GM20000 (cell line): ENCODE measurements at regions not wholly inside any gene's neighbourhood (a gene's known extent, or its start where the extent isn't known, plus 50 kb on each side); places are given as distances from the start of the nearest gene placed in this dataset.
"Not testable (repeated sequence)": the region's sequence is repeated elsewhere in the genome, so short reads cannot be mapped to it uniquely, and the experiment has no call there.

ENCODE experiments used
- DNase-seq: peaks from one replicate; pipeline ENCODE4 v3.0.0; 2012; ENCODE audit warnings: low spot score
- TF ChIP-seq, protein P1 (sequence below): IDR thresholded peaks from 2 replicates; pipeline ENCODE4 v1.5.1; 2012; ENCODE audit warnings: mild to moderate bottlenecking, control low read depth; ENCODE audit errors: extremely low read depth, missing control alignments

- TF ChIP-seq, protein P1, sequence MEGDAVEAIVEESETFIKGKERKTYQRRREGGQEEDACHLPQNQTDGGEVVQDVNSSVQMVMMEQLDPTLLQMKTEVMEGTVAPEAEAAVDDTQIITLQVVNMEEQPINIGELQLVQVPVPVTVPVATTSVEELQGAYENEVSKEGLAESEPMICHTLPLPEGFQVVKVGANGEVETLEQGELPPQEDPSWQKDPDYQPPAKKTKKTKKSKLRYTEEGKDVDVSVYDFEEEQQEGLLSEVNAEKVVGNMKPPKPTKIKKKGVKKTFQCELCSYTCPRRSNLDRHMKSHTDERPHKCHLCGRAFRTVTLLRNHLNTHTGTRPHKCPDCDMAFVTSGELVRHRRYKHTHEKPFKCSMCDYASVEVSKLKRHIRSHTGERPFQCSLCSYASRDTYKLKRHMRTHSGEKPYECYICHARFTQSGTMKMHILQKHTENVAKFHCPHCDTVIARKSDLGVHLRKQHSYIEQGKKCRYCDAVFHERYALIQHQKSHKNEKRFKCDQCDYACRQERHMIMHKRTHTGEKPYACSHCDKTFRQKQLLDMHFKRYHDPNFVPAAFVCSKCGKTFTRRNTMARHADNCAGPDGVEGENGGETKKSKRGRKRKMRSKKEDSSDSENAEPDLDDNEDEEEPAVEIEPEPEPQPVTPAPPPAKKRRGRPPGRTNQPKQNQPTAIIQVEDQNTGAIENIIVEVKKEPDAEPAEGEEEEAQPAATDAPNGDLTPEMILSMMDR, result no peak
These were observed 1119.2 kb upstream of the INTU start for GRCh38 chr4:126513596-126513995.

DNA sequence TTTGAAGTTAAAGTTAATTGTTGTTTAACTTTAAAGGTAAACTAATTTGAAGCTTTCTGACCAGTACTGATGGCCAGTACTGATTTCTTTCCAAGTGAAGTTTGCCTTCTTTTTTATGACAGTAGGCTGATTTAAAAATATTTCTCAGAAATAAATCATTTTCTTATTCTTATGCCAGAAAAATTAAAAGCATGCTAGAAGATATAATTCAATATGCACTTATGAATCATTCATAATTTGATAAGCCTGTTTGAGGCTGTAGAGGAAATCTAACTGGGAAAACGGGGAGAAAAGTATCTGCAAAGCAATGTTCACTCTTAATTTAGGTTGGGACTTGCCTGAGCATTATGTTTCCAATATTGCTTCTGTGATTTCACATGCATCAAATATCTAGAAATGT, 1112.0 kb upstream of the INTU start:
- TF ChIP-seq, protein P1, result no peak

More at GRCh38 chr4:126513596-126513995, 1119.2 kb upstream of the INTU start:
- DNase-seq, result no peak

DNA sequence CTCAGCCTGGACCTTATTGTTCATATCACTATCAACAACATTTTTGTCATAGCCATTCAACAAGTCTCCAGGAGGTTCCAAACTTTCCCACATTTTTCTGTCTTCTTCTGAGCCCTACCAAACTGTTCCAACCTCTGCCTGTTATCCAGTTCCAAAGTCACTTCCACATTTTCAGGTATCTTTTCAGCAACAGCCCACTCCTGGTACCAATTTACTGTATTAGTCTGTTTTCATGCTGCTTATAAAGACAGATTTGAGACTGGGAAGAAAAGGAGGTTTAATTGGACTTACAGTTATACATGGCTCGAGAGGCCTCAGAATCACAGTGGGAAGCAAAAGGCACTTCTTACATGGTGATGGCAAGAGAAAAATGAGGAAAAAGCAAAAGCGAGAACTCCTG, 1107.4 kb upstream of the INTU start:
- not testable (repeated sequence) for DNase-seq

More for the DNA sequence above, 1112.0 kb upstream of the INTU start:
- DNase-seq, result no peak

- DNase-seq, result no peak
- TF ChIP-seq, protein P1, result no peak
These were observed 1106.4 kb upstream of the INTU start for GRCh38 chr4:126526335-126526734.

DNA sequence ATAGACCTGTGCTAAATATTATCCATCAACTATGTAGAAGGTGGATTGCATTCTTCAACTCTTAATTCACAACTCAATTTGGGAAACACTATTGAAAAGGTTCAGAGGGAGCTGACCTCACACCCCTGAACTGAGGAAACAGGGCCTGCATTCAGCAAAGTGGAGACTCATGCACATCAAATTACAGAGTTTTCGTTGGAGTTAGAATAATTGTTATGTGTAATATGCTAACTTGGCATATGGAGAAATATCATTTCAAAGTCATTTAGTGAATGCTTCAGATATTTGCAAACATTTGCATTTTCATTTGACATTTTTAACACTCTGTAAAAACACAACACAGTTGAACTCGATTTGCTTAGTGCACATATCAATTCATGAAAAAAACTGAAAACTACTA, 1102.8 kb upstream of the INTU start:
- no peak for DNase-seq
- TF ChIP-seq, protein P1, result no peak

DNA sequence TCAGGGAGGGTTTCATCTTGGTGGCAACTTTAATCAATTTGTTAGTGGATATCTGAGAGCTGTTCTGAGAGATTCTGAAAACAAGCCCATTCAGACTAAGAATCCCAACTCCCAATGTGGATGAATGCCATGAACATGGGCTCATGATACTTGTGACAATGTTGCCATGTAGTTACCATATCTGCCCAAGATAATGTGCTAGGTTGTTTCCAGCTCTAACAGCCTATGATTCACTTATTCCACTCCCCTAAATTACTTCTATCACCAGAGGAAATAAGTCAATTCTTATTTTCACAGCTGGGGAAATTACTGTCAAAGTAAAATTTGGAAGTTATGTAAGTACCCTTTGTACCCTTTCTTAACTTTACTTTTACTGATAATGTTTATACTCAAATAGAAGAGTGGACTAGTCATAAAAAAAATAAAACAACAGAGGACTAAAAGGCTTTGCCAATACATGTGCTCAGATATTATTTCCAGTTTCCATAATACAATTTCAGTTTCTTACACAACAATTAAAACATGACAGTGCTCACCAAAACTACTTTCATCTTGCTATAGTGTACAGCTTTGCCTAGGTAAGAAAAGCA, 1101.7 kb upstream of the INTU start:
- TF ChIP-seq, protein P1, result no peak
- no peak for DNase-seq

GRCh38 chr4:126532527-126532926, 1100.2 kb upstream of the INTU start:
- DNase-seq, result no peak
- TF ChIP-seq, protein P1, result no peak

DNA sequence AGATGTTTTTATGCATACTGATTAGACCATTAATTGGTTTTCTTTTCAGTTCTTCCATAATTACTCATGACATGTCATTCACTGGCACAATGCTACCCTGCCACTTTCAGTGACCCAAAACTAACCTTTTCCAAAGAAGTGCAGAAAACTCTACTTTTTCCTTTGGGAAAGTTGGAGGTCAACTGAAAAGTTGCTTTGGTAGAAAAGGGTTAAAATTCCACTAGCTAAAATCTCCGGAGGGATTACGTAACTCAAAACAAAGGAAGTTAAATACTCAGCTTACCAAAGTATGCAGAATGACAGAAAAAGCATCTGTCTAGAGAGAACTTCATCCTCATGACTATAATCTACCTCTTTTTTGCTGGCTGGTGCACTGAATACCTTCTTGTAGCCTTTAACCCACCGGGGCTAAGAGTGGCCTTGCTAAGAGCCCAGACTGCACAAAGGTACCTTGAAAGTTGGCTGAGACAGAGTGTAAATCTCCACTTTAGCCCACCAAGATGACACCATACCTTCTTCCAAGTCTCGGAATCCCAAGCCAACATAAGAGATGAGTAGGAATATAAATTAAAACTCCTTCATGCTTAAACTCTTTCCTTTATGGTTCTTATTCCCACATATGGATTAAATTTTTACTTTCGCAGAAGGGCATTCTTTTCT, 1099.5 kb upstream of the INTU start:
- no peak for DNase-seq
- TF ChIP-seq, protein P1, result no peak
